ENCODE measurements at regions not wholly inside any gene's neighbourhood (a gene's known extent, or its start where the extent isn't known, plus 50 kb on each side); places are given as distances from the start of the nearest gene placed in this dataset.

- no peak for DNase-seq (ENCODE audit: low read depth, low spot score)
- no peak for TF ChIP-seq CTCF (IDR thresholded peaks at IDR 0.05; ENCODE audit: insufficient read depth, low read length, missing control alignments)
- ChIA-PET CTCF (interaction anchor here (1.4 kb wide), 1 partner anchor 10 kb away, joined by 5 read pairs; no protein-coding TSS in a partner anchor), POLR2A (no interaction called here)
- H3K4me3 ChIP-seq (ENCODE audit: low read depth, low read length) = no peak overlapping the region
Observed at GRCh38 chr3:25365636-25366035, 62.4 kb upstream of the RARB start.

- H3K4me3 ChIP-seq (ENCODE audit: low read depth, low read length) = no peak overlapping the region
- no peak for TF ChIP-seq CTCF (IDR thresholded peaks at IDR 0.05; ENCODE audit: insufficient read depth, low read length, missing control alignments)
- DNase-seq (ENCODE audit: low read depth, low spot score) = no peak
- POLR2A ChIA-PET = no interaction called here
- CTCF ChIA-PET = interaction anchor here (0.6 kb wide), 1 partner anchor 88 kb away, joined by 3 read pairs; no protein-coding TSS in a partner anchor
Observed at GRCh38 chr3:25367025-25367424, 61.0 kb upstream of the RARB start.

GRCh38 chr3:25372167-25372566, 55.9 kb upstream of the RARB start:
- POLR2A ChIA-PET = interaction anchor here (0.7 kb wide), 1 partner anchor 116 kb away, joined by 3 read pairs; no protein-coding TSS in a partner anchor
- no peak overlapping the region for H3K4me3 ChIP-seq (ENCODE audit: low read depth, low read length)
- CTCF ChIA-PET = no interaction called here
- DNase-seq (ENCODE audit: low read depth, low spot score) = peak; percentile 33
- TF ChIP-seq CTCF (IDR thresholded peaks at IDR 0.05; ENCODE audit: insufficient read depth, low read length, missing control alignments) = no peak

GRCh38 chr3:25376340-25376739, 51.7 kb upstream of the RARB start:
- no peak for DNase-seq (ENCODE audit: low read depth, low spot score)
- CTCF ChIA-PET = no interaction called here
- TF ChIP-seq CTCF (IDR thresholded peaks at IDR 0.05; ENCODE audit: insufficient read depth, low read length, missing control alignments) = no peak
- H3K4me3 ChIP-seq (ENCODE audit: low read depth, low read length) = no peak overlapping the region
- POLR2A ChIA-PET = no interaction called here

GRCh38 chr3:25377042-25377441, 51.0 kb upstream of the RARB start:
- no peak for DNase-seq (ENCODE audit: low read depth, low spot score)
- POLR2A ChIA-PET = no interaction called here
- H3K4me3 ChIP-seq (ENCODE audit: low read depth, low read length) = no peak overlapping the region
- CTCF ChIA-PET = no interaction called here
- no peak for TF ChIP-seq CTCF (IDR thresholded peaks at IDR 0.05; ENCODE audit: insufficient read depth, low read length, missing control alignments)

Data from AG04449 (cell line).